ENCODE measurements at regions not wholly inside any gene's neighbourhood (a gene's known extent, or its start where the extent isn't known, plus 50 kb on each side); places are given as distances from the start of the nearest gene placed in this dataset.

DNA sequence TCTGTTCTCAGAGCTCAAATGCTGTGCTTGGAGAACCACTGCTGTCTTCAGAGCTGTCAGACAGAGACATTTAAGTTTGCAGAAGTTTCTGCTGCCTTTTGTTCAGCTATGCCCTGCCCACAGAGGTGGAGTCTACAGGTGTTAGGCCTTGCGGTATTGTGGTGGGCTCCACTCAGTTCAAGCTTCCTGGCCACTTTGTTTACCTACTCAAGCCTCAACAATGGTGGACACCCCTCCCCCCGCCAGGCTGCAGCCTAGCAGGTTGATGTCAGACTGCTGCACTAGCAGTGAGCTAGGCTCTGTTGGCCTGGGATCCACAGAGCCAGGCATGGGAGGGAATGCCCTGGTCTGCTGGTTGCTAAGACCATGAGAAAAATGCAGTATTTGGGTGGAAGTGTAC, 323.8 kb downstream of the BCAT1 start:
- TF ChIP-seq, protein P1, sequence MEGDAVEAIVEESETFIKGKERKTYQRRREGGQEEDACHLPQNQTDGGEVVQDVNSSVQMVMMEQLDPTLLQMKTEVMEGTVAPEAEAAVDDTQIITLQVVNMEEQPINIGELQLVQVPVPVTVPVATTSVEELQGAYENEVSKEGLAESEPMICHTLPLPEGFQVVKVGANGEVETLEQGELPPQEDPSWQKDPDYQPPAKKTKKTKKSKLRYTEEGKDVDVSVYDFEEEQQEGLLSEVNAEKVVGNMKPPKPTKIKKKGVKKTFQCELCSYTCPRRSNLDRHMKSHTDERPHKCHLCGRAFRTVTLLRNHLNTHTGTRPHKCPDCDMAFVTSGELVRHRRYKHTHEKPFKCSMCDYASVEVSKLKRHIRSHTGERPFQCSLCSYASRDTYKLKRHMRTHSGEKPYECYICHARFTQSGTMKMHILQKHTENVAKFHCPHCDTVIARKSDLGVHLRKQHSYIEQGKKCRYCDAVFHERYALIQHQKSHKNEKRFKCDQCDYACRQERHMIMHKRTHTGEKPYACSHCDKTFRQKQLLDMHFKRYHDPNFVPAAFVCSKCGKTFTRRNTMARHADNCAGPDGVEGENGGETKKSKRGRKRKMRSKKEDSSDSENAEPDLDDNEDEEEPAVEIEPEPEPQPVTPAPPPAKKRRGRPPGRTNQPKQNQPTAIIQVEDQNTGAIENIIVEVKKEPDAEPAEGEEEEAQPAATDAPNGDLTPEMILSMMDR (IDR thresholded peaks at IDR 0.05; ENCODE audit: low read depth, low read length): no peak
- TF ChIP-seq EZH2phosphoT487 (IDR thresholded peaks at IDR 0.05; ENCODE audit: low read depth): no peak

Measured in OCI-LY3 (cell line).